T-helper 22 cell (primary cell): ENCODE measurements at regions not wholly inside any gene's neighbourhood (a gene's known extent, or its start where the extent isn't known, plus 50 kb on each side); places are given as distances from the start of the nearest gene placed in this dataset.
"Not testable (repeated sequence)": the region's sequence is repeated elsewhere in the genome, so short reads cannot be mapped to it uniquely, and the experiment has no call there.

ENCODE experiments used
- DNase-seq: peaks from one replicate; pipeline ENCODE4 v3.0.0-alpha.2; 2020; ENCODE audit warnings: low read depth

DNA sequence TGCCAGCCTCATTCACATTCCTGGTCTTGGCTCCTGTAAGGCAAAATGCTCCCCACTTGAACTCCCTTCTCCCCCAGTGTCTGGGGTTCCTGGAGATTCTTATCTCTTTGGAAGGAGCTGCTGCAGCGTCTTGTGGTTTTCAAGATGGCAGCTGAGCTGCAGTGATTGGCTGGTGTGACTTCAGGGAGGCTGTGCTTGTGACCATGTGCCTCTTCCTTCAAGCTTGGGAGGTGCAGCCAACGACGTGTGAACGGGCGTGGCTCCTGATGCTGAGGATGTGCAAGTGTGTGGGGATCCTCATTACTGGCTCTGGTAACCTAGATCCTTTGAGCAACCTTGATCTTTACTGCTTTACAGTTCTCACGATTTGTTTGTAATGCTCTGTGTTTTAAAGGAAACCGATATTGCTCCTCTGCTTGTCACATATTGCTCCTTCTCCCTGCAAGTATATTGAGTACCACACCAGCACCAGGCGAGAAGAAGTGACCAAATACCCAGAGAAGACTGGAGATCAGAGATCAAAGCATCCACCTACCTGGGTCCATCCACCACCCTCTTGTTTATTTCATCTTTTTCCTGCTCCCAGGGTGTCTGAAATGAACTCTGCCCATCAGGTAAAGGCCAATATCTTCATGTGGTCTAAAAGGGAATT, 208.5 kb downstream of the FGF9 start:
- no peak for DNase-seq

DNA sequence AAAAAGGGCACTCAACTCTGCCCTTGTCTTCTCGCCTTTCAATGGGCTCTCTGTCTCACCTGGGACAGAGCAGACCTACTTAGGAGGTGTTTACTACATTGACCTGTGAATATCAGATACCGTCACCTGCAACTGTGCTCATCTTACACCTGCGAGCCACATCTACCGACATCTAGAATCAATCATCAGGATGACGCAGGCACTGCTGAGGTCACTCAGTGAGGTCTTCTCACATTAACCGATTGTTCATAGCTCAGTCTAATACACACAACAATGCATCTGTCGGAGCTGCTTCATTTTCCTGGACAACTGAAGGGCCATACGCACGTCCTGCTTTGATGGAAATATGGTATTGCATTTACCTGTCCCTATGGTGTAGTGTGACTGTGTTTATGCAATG, 211.9 kb downstream of the FGF9 start:
- DNase-seq: no peak

DNA sequence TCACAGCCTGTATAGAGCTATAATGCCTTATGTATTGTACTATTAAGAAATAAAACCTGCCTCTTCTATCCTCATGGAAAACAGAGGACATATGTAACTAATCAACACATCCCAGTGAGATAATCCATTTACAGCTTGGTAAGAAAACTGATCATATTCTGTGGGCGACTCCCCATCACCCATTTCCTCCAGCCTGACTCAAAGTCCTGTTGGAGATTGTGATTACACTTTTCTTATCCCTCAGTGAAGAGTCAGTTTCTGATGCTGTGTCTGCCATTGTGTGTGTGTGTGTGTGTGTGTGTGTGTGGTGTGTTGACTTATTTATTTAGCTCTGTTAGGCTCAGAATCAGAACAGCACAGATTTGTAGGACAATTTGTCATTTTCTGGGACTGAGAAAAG, 212.8 kb downstream of the FGF9 start:
- no peak for DNase-seq

DNA sequence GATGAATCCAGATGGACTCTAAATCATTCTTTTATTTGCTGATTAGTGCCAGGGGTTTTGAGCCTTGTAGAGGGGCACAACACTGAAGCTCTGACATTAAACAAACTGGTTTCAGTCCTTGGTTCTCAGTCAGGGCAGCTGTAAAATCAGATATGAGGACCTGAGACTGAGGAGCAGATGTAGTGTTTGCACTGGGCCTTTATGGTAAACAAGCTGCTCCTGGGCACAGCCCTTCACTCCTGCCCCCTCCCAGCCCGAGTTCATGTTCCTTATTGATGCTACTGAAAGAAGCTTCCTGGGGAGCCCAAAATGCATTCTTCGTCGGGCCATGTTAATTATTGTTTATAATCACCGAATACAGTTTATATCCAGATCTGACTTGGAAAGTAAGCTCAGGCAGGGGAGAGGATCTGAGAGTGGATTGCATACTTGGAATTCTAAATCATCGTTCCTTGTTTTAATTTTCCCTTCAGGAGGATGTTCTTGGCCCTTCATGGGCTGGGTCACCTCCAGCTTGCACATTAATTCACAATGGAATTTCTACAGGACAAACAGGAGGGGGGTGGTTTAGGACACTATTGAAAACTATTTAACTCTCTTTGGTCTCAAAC, 213.5 kb downstream of the FGF9 start:
- DNase-seq: no peak

DNA sequence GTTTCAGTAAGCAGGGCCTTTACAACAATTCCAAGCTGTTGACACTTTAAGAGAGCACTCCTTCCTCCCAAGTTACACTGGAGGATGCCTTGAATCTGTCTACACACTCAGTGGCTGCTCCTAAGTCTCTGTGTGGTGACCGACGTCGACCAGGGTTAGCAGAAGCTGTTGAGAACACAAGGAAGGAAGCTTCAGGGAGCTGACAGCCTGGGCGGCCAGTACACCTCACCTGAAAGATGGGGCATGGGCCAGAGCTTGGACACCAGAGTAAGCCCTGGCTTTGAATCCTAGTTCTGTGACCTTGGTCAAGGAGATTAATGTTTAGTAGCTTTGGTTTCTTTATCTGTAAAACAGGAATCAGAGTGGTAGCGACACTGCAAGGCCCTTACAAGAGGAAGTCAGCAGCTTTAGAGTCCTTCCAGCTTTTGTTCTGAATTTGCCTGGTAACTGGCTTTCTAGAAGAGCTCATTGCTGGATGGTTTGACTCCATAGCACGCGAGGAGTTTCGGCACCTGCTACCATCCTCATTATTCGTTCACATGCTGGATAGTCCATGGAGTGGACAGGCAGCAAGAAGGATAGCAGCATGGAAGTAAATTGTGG, 214.2 kb downstream of the FGF9 start:
- no peak for DNase-seq

DNA sequence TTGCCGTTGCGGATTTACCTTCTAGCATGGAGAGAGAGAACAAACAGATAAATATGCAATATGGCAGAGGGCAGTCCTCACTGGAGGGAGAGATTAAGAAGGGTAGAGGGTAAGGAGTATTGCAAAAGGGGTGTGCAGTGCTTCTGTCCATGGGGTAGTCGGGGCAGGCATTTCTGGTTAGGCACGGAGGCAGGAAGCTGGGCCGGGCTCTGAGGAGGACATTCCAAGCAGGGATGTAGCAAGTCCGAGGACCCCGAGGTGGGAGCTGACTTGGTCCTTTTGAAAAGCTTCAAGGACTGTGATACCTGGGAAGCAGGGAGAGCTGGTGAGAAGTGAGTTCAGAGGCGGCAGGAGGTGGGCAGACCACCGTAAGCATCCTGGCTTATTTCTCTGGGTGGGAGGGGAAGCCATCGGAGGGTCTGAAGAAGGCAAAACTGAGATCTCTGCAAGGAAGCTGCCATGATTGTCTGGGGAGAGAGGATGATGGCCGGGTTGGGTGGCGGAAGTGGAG, 214.9 kb downstream of the FGF9 start:
- DNase-seq: no peak

DNA sequence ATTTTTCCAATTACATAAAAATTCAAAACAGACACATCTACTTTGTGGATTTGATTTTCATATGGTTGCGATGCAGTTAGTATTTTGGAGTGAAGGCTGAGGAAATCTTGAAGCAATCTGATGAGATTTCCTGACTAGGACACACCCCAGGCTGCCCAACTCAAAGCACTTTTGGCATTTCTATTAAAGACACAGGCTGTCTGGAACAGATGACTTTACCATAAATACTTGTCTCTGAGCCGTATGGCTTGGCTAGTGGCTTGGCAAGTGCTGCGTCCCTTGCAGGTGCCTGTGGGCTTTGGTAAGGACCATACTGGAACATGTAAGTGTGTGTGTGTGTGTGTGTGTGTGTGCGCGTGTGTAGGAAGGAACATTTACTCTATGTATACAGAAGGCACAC, 218.8 kb downstream of the FGF9 start:
- DNase-seq: no peak

DNA sequence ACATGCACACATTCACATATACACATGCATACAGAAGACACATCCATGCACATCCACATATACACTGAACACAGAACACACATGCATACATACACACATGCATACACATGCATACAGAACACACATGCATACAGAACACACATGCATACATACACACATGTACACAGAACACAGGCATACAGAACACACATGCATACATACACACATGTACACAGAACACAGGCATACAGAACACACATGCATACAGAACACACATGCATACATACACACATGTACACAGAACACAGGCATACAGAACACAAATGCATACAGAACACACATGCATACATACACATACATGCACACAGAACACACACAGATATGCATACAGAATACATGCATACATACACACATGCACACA, 219.3 kb downstream of the FGF9 start:
- DNase-seq: not testable (repeated sequence)

DNA sequence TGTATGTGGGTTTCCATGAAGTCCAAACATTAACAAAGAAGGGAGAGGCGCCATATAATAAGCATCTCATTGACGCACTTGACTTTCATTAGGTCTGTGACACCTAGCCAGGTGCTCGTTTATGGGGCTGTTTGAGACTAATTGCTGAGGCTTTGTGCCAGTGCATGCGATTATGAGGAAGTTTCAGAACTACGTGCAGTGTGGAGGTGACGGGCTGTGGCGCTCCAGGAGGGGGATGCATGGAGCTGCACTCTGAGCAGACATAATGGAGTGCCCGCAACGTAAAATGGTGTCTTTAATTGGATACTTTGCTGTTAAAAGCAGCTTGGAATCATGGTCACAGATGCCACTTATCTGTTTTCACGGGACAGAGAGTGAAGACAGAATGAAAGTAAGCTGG, 223.2 kb downstream of the FGF9 start:
- DNase-seq: no peak

DNA sequence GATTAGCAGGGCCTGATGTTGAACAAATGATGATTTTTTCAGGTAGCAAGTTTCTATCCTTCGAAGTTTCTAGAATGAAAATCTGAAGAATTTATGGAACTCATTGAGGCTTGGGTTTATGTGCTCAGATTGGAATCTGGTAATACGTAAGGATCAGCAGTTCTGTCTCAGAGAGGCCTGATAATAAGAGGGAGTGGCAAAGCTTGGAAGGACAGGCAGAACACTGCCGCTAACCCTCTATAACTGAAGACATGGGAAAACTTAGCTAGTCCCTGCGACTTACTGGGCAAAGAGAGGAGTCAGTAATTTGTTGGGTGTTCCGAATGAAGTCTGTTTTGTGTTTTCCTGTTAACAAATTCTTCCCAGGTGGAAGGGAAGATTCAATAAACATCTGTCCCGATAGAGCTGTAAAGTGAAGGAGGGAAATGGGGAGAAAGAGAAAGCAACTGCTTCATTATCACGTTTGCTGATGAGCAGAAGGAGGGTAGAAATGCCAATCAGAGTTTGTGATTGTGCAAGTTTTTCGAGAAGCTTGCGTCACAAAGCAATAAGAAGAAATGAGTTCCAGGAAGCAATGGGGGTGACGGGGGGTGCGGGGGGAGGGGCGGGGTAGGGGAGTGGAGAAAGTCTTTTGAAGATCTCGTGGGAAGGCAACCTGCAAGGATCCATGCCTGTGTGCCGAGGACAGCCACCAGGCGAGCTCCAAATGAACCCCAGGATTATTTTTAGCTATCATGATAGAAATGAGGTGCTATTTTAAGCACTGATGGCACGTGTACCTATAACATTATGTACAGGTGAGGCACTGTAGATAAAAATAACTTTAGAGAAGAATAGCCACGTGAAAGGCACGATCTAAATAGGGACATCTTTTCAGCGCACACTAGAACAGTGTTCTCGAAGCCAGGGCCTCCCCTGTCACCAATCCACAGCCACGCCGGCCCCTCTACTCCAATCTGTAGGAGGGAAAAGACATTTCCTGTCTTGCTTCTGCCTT, 224.1 kb downstream of the FGF9 start:
- DNase-seq: no peak

DNA sequence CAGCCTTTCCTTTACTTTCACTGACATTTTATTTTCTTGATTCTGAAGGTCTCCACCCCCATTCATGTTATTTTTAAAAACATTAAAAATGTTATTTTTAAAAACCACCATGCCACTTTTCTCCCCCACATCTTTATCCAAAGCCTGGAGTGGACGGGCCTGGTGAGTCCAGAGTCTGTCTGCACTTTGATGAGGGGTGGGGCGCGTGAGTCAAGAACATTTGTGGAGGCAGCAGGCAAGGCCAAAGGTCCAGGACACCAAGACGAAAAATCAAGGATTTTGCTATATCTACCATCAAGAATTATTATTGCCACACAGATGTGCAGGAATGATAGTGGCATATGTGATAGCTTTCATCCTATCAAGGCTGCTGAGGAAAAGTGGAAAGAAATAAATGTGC, 224.9 kb downstream of the FGF9 start:
- DNase-seq: no peak

DNA sequence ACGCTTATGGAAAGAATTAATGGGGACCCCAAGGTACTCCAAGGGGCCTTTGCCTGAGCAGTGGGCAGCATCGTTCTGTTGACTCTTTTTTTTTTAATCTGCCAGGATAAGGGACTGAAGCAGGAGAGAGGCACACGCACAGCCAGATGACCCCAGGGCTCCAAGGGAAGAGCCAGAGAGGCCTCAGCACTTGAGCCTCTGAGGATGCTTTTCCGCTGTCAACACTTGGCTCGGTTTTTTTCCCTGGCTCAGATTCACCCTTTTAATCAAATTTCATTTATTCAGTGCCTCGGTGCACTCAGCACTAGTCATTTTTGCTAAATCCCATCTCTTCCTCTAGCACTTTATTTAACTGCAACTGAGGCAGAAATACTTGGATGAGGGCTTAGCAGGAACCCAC, 226.3 kb downstream of the FGF9 start:
- no peak for DNase-seq

DNA sequence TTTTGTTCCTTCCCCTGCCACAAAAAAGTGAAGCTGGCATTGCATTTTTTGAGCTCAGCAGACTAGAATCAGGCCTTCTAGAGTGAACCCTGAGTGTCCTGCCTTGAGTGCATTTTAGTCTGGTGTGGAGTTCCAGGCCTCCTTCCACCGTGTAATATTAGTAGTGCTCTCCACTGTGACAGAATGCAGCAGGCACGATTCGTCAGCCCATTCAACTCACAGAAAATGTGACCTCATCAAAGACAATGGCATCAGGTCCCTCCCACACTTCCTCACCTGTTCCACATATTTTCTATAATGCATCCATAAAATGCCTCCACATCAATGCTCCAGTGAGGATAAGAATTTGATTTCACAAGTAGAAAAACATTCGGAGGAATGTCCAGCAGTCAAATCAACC, 227.6 kb downstream of the FGF9 start:
- DNase-seq: no peak

DNA sequence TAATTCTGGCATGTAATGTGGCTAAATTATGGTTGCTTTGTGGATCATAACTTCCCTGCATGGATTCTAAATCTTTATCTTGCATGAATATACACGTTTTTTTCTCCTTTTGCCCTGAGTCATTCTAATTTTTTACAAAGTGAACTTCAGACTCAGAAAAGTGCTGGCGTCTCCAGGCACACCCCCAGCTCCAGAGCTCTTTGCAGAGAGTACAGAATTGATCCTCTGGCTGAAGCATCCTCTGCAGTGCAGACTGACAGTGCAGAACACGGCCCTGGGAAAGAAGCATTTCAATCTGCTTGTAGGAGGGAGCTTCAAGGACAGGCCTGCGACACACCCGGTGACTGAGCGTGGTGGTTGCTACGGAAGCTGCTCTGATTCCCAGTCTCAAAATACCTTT, 228.1 kb downstream of the FGF9 start:
- DNase-seq: no peak

DNA sequence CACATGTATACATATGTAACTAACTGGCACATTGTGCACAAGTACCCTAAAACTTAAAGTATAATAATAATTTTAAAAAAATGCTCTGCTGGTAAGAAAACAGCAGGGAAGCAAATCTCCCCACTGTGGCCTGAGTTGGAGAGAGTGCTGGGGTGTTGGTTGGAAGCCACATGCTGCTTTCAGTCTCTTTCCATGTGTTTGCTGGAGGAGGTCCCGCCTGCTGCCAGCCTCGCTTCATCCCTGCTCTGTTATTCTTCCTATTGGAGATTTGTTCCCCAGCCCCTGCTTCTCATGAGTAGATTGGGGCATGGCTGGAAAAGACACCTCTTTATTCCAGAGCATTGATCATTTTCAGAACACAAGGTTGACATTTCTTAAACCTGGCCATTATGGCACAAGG, 230.5 kb downstream of the FGF9 start:
- no peak for DNase-seq

DNA sequence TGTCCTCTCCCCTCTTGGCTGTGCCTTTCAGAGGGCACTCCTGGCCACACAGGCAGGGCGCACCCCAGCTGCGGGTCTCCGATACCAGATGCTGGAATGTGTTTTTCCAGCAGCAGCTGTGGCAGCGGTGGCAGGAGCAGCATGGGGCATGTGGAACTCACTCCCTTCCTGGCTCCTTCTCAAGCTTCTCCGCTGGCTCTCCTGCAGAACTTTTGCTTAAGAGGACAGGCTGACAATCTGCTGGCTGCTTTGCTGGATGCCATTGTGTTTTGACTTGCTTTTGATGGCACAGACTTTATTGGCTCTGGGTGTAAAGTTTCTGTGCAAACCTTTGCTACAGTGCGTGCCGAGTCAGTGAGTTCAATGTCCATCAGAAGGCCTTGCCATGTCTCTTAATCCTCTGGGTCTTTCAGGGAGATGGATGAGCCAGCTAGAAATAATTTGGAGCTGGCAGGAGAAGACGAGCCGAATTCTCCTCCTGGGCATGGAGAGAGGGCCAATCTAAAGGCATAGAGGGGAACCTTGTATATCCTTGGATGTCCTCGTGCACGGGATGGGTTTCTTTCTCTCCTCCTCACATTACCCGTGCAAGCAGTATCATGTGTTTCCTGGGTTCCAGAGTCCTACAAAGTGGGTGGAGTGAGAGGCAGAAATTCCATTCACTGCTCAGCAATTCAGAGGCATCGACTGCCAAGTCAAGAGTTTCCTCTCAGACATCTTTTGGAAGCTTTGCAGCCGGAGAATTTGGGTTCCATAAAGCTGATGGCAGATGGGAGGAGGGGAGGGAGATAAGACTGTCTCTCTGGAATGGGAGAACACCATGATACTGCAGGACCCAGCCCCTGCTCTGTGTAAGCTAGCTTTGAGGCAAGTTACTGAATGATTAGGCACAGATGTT, 231.2 kb downstream of the FGF9 start:
- no peak for DNase-seq

DNA sequence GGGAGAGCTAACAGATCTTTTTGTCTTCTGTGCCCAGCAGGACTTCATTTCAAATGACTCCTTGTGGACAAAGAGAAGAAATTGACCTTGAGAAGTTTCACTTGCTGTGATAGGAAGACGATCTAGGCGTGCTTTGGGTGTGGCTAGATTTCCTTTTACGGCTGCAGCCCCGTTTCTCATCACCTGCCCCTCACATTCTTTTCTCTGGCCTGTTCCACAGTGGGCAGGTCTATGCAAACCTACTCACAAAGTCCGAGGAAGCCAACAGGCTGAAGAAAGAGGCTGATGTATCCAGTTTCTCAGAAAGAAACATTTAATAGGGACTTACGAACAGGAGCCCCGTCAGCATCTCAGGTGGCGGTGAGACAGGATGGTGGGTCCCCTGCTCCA, 231.8 kb downstream of the FGF9 start:
- no peak for DNase-seq

DNA sequence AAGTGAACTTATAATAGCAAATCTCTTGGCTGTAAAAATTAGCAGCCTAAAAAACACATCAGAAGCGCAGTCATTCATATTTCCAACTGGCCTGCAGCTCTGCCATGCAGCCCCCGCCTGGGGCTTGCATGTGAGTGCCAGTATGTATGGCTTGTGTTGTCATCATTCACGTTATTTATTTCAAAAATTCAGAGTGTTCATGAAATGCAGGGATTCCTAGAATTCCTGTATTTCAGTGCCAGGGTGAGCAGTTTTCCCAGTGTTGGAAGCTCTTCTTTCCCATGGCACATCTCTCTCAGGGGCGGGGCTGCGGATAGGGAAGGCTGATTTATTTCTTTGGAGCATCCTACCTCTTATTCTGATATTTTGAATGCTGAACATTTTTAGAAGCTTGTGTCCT, 234.6 kb downstream of the FGF9 start:
- no peak for DNase-seq

DNA sequence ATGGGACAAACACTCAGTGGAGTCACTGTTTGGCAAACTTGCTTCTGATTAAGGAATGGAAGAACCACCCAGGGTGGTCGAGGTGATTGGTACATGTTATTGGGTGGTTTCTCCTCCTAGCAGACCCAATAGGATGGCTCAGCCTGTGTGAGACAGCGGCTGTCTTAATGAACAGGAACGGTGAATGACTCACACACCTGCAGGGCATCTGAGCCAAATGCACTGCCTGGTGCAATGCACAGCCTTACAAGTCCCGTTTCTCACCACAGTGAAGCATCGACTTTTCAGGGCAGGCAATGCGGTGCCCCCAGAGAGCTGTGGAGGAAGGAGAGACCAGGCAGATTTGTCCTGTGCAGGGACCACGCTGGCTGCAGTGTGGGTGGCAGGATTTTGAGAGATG, 238.5 kb downstream of the FGF9 start:
- DNase-seq: no peak

DNA sequence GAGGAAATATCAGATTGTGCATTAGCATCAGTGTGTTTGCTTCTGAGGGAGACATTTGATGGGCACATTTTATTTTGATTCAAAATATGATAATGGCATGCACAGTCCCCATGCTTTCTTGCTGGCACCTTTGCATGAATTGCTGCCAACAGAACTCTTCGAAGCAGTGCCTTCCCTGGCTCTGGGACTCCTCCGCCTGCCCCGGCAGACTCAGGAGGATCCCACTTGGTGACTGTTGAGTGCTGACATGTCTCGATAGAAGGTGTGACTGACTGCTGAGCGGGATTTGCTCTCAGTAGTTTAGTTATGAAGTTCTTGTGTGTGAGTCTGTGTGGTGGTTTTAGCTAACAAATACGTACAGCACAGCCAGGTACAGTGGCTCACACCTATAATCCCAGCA, 239.7 kb downstream of the FGF9 start:
- no peak for DNase-seq

DNA sequence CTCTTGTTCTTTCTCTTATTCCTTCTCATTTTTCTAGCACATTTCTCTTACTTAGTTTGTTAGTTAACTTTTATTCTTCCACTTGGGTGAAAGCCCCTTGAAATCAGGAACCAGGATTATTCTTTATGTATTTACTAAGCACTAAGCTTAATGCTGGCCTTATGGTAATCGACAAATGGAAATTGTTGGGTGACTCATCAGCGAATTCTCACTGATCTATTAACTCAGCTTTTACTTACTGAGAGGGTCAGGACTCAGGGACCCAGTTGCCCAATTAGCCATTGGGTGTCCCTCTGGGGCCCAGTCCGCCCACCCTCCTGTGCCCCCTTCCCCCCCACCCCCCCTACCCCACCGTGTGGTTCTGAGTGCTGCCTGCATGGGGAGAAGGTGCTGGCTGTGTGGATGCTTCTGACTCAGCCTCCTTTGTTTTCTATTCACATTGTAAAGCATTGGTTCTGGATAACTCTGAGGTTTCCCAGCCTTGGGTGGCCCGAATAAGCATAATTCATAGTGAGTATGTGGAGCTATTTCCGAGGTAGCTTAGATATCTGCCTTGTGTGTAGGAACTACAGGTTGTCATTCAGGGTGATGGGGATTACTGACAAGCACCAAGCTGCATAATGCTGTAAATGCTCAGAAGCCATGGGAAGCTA, 240.9 kb downstream of the FGF9 start:
- no peak for DNase-seq
